H9 (cell line): ENCODE measurements at regions not wholly inside any gene's neighbourhood (a gene's known extent, or its start where the extent isn't known, plus 50 kb on each side); places are given as distances from the start of the nearest gene placed in this dataset.

Source experiments
- DNase-seq: peaks from one replicate; pipeline ENCODE4 v3.0.0-alpha.2; 2017
- H2AFZ ChIP-seq: one replicate; pipeline ENCODE4 v1.6.1; 2013; ENCODE audit warnings: mild to moderate bottlenecking, low read length, control low read depth, moderate library complexity
- H2AK5ac ChIP-seq: 2 replicates; pipeline ENCODE4 v1.6.1; 2013; ENCODE audit warnings: low read length, control low read depth, mixed read lengths; ENCODE audit not compliant: insufficient read length
- H2BK120ac ChIP-seq: one replicate; pipeline ENCODE4 v1.6.1; 2013; ENCODE audit warnings: low read depth, mild to moderate bottlenecking, low read length, control low read depth, inconsistent platforms; ENCODE audit not compliant: poor library complexity, severe bottlenecking
- H2BK12ac ChIP-seq: 2 replicates; pipeline ENCODE4 v1.6.1; 2013; ENCODE audit warnings: low read length, control low read depth, mixed read lengths, low read depth; ENCODE audit not compliant: insufficient read length
- H2BK15ac ChIP-seq: 2 replicates; pipeline ENCODE4 v1.6.1; 2013; ENCODE audit warnings: low read depth, low read length, control low read depth
- H2BK20ac ChIP-seq: one replicate; pipeline ENCODE4 v1.6.1; 2013; ENCODE audit warnings: low read depth, mild to moderate bottlenecking, low read length, control low read depth, inconsistent platforms; ENCODE audit not compliant: poor library complexity, severe bottlenecking
- H2BK5ac ChIP-seq: 2 replicates; pipeline ENCODE4 v1.6.1; 2013; ENCODE audit warnings: low read length, control low read depth, mixed read lengths; ENCODE audit not compliant: insufficient read length
- H3K14ac ChIP-seq: 2 replicates; pipeline ENCODE4 v1.6.1; 2013; ENCODE audit warnings: low read length, control low read depth; ENCODE audit not compliant: insufficient read depth
- H3K18ac ChIP-seq: 2 replicates; pipeline ENCODE4 v1.6.1; 2013; ENCODE audit warnings: low read depth, mild to moderate bottlenecking, mixed read lengths, low read length, control low read depth; ENCODE audit not compliant: insufficient read length
- H3K23ac ChIP-seq: 2 replicates; pipeline ENCODE4 v1.6.1; 2013; ENCODE audit warnings: low read length, control low read depth, mixed read lengths, low read depth; ENCODE audit not compliant: insufficient read length
- H3K23me2 ChIP-seq: 2 replicates; pipeline ENCODE4 v1.6.1; 2013; ENCODE audit warnings: low read depth, mild to moderate bottlenecking, mixed read lengths, low read length, control low read depth; ENCODE audit not compliant: insufficient read length, poor library complexity, severe bottlenecking
- H3K27ac ChIP-seq: 2 replicates; pipeline ENCODE4 v1.5.1; 2013; ENCODE audit warnings: low read length, control low read depth, mixed read lengths, low read depth; ENCODE audit not compliant: insufficient read length
- H3K27me3 ChIP-seq: 2 replicates; pipeline ENCODE4 v1.6.1; 2013; ENCODE audit warnings: low read length, control low read depth, inconsistent platforms; ENCODE audit not compliant: insufficient read depth
- H3K4ac ChIP-seq: 2 replicates; pipeline ENCODE4 v1.6.1; 2013; ENCODE audit warnings: low read depth, mild to moderate bottlenecking, control low read depth, inconsistent platforms, low read length, moderate library complexity
- H3K4me1 ChIP-seq: 2 replicates; pipeline ENCODE4 v1.6.1; 2013; ENCODE audit warnings: low read length, control low read depth, inconsistent platforms; ENCODE audit not compliant: insufficient read depth
- H3K4me2 ChIP-seq: 2 replicates; pipeline ENCODE4 v1.6.1; 2013; ENCODE audit warnings: low read length, control low read depth, mixed read lengths; ENCODE audit not compliant: insufficient read length, insufficient read depth
- H3K56ac ChIP-seq: 2 replicates; pipeline ENCODE4 v1.6.1; 2013; ENCODE audit warnings: low read depth, mild to moderate bottlenecking, mixed read lengths, low read length, control low read depth; ENCODE audit not compliant: insufficient read length
- H3K79me1 ChIP-seq: 2 replicates; pipeline ENCODE4 v1.6.1; 2013; ENCODE audit warnings: low read depth, mild to moderate bottlenecking, moderate library complexity, low read length, control low read depth, inconsistent platforms; ENCODE audit not compliant: insufficient read depth, poor library complexity, severe bottlenecking
- H3K79me2 ChIP-seq: 2 replicates; pipeline ENCODE4 v1.6.1; 2013; ENCODE audit warnings: low read length, control low read depth, inconsistent platforms; ENCODE audit not compliant: insufficient read depth
- H3K9ac ChIP-seq: 2 replicates; pipeline ENCODE4 v1.6.1; 2013; ENCODE audit warnings: low read length, control low read depth, mixed read lengths; ENCODE audit not compliant: insufficient read length; ENCODE audit errors: extremely low read depth
- H3K9me3 ChIP-seq: one replicate; pipeline ENCODE4 v1.6.1; 2013; ENCODE audit warnings: low read depth, low read length, inconsistent platforms; ENCODE audit not compliant: control insufficient read depth
- H3T11ph ChIP-seq: one replicate; pipeline ENCODE4 v1.6.1; 2013; ENCODE audit warnings: mild to moderate bottlenecking, low read length, control low read depth, inconsistent platforms
- H4K20me1 ChIP-seq: one replicate; pipeline ENCODE4 v1.6.1; 2013; ENCODE audit not compliant: control insufficient read depth, insufficient read length, insufficient read depth
- H4K5ac ChIP-seq: 2 replicates; pipeline ENCODE4 v1.6.1; 2013; ENCODE audit warnings: low read depth, mild to moderate bottlenecking, mixed read lengths, low read length, control low read depth; ENCODE audit not compliant: insufficient read length
- H4K8ac ChIP-seq: replicated peaks from 2 replicates; pipeline ENCODE4 v1.6.1; 2013; ENCODE audit warnings: low read length, control low read depth, mixed read lengths, low read depth; ENCODE audit not compliant: insufficient read length
- H4K91ac ChIP-seq: 2 replicates; pipeline ENCODE4 v1.6.1; 2013; ENCODE audit warnings: low read depth, mild to moderate bottlenecking, moderate library complexity, mixed read lengths, low read length, control low read depth; ENCODE audit not compliant: insufficient read length
- H3K27ac Mint-ChIP-seq, 3 experiments: 2 replicates in 2 of 3; 3 replicates in 1 of 3; pipeline ENCODE4 v1.8.0; 2020 to 2021; ENCODE audit warnings: mixed read lengths in 3 of 3, mild to moderate bottlenecking in 1 of 3, moderate library complexity in 1 of 3
- H3K27me3 Mint-ChIP-seq: 2 replicates; pipeline ENCODE4 v1.8.0; 2021; ENCODE audit warnings: low read depth, mild to moderate bottlenecking, moderate library complexity, mixed read lengths
- H3K36me3 Mint-ChIP-seq, 3 experiments: 2 replicates in 2 of 3; 3 replicates in 1 of 3; pipeline ENCODE4 v1.8.0; 2020 to 2021; ENCODE audit warnings: low read depth in 3 of 3, mixed read lengths in 3 of 3; ENCODE audit not compliant: insufficient read depth in 1 of 3
- H3K4me1 Mint-ChIP-seq, 2 experiments: 2 replicates each; pipeline ENCODE4 v1.8.0; 2020; ENCODE audit warnings: mixed read lengths in 2 of 2
- H3K4me3 Mint-ChIP-seq, 2 experiments: 2 replicates in 1 of 2; 3 replicates in 1 of 2; pipeline ENCODE4 v1.8.0; 2020 to 2021; ENCODE audit warnings: mild to moderate bottlenecking in 2 of 2, mixed read lengths in 2 of 2, moderate library complexity in 1 of 2
- H3K9me3 Mint-ChIP-seq, 2 experiments: 2 replicates in 1 of 2; 3 replicates in 1 of 2; pipeline ENCODE4 v1.8.0; 2020; ENCODE audit warnings: mild to moderate bottlenecking in 2 of 2, mixed read lengths in 2 of 2, moderate library complexity in 1 of 2
- CTCF ChIP-seq: fragments of 200-600 bp; sonication (generic); conservative IDR thresholded peaks from 3 replicates; pipeline ENCODE4 v1.8.0; 2021; ENCODE audit warnings: antibody characterized with exemption, mild to moderate bottlenecking
- WGBS: extraction: QIAGEN DNeasy Blood & Tissue Kit; methylation state at CpG from one replicate; pipeline ENCODE4 v1.1.7; 2013; ENCODE audit warnings: missing lambda C conversion rate, low lambda C conversion rate, mixed read lengths; ENCODE audit not compliant: insufficient read length; ENCODE audit errors: extremely low coverage; 5-methylcytosine and 5-hydroxymethylcytosine counted together

GRCh38 chr20:19964289-19965265, 52.6 kb upstream of the NAA20 start:
- no peak overlapping the region for H3K27ac ChIP-seq
- H3K4me1 ChIP-seq: peaks cover 2% of the 10 kb centered on the region; the same call in 1 of the 2 replicates
- WGBS: no CpG with 5 or more reads among the region's 15 CpGs
- no peaks in the 10 kb centered on the region for H3K36me3 Mint-ChIP-seq
- no peak overlapping the region for H3K4me3 Mint-ChIP-seq
- H3K27me3 ChIP-seq: no peaks in the 10 kb centered on the region
- H3K9me3 Mint-ChIP-seq: no peaks in the 10 kb centered on the region; a peak in 1 of 5 replicates
- no peak overlapping the region for H3K4me2 ChIP-seq
- H3K9me3 ChIP-seq: no peaks in the 10 kb centered on the region
- no peak overlapping the region for H4K8ac ChIP-seq
- no peak overlapping the region for H2BK5ac ChIP-seq
- H3K4ac ChIP-seq: no peak overlapping the region
- no peak overlapping the region for H2BK120ac ChIP-seq
- no peak overlapping the region for H4K5ac ChIP-seq
- H3K9ac ChIP-seq: no peak overlapping the region
- no peak overlapping the region for H4K91ac ChIP-seq
- no peak overlapping the region for H3K18ac ChIP-seq
- H2BK20ac ChIP-seq: no peak overlapping the region
- no peak overlapping the region for H3K56ac ChIP-seq
- H2BK15ac ChIP-seq: no peak overlapping the region
- H3K27ac Mint-ChIP-seq: peak overlapping the region in 1 of 3 experiments; percentile 37; a peak in 1 of 7 replicates
- H3K4me1 Mint-ChIP-seq: peaks cover 22 to 27% of the 10 kb centered on the region in 2 experiments
- H3K23me2 ChIP-seq: no peaks in the 10 kb centered on the region
- H4K20me1 ChIP-seq: no peaks in the 10 kb centered on the region
- no peaks in the 10 kb centered on the region for H3K79me1 ChIP-seq
- H2AK5ac ChIP-seq: no peak overlapping the region
- no peak overlapping the region for H3K23ac ChIP-seq
- TF ChIP-seq CTCF: no peak
- H3K14ac ChIP-seq: no peak overlapping the region
- no peak overlapping the region for H3T11ph ChIP-seq
- no peak overlapping the region for H2AFZ ChIP-seq
- H3K79me2 ChIP-seq: no peaks in the 10 kb centered on the region
- H3K27me3 Mint-ChIP-seq: no peaks in the 10 kb centered on the region; the same call in 1 of the 2 replicates
- no peak overlapping the region for H2BK12ac ChIP-seq
- no peak for DNase-seq
